ENCODE measurements at regions not wholly inside any gene's neighbourhood (a gene's known extent, or its start where the extent isn't known, plus 50 kb on each side); places are given as distances from the start of the nearest gene placed in this dataset.

- Histone ChIP-seq H3K4me1 (peaks cover 22% of the 10 kb centered on the region), H3K4me3 (no peak overlapping the region), H3K27ac (peak overlapping the region; percentile 63), H3K9me3 (no peaks in the 10 kb centered on the region), H3K36me3 (no peaks in the 10 kb centered on the region), H3K27me3 (no peaks in the 10 kb centered on the region)
- no peak for DNase-seq (ENCODE audit: low spot score in 2 of 2)
- TF ChIP-seq CTCF (IDR thresholded peaks at IDR 0.05) (no peak), POLR2A (IDR thresholded peaks at IDR 0.05) (no peak), EP300 (IDR thresholded peaks at IDR 0.05) (no peak), POLR2AphosphoS5 (IDR thresholded peaks at IDR 0.05) (no peak)
- WGBS, result 60% methylated on average over 7 of the region's 7 CpGs
Observed at GRCh38 chr7:91567081-91568012, 303.1 kb downstream of the FZD1 start.

DNA sequence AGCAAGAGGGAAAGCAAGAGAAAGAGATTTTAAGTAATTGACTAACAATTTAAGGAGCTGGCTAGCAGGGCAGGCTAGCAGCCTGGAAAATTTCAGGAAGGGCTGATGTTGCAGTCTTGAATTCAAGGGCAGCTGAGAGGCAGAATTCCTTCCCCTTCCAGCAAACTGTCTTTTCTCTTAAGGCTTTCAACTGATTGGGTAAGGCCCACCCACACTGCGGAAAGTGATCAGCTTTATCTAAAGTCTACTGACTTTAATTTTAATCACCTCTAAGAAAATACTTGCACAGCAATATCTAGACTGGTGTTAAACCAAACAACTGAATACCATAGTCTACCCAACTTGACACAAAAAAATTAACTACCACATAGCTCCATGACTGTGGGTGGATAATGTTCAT lies 303.9 kb downstream of the FZD1 start:
- TF ChIP-seq EP300 (IDR thresholded peaks at IDR 0.05) (no peak), POLR2A (IDR thresholded peaks at IDR 0.05) (no peak), CTCF (IDR thresholded peaks at IDR 0.05) (no peak), POLR2AphosphoS5 (IDR thresholded peaks at IDR 0.05) (no peak)
- peaks cover 22% of the 10 kb centered on the region for H3K4me1 ChIP-seq
- no peaks in the 10 kb centered on the region for H3K27me3 ChIP-seq
- no peaks in the 10 kb centered on the region for H3K9me3 ChIP-seq
- DNase-seq (ENCODE audit: low spot score in 2 of 2), result no peak
- no peak overlapping the region for H3K27ac ChIP-seq
- WGBS, result 92% methylated on average over 1 of the region's 1 CpG
- H3K4me3 ChIP-seq, result no peak overlapping the region
- no peaks in the 10 kb centered on the region for H3K36me3 ChIP-seq

DNA sequence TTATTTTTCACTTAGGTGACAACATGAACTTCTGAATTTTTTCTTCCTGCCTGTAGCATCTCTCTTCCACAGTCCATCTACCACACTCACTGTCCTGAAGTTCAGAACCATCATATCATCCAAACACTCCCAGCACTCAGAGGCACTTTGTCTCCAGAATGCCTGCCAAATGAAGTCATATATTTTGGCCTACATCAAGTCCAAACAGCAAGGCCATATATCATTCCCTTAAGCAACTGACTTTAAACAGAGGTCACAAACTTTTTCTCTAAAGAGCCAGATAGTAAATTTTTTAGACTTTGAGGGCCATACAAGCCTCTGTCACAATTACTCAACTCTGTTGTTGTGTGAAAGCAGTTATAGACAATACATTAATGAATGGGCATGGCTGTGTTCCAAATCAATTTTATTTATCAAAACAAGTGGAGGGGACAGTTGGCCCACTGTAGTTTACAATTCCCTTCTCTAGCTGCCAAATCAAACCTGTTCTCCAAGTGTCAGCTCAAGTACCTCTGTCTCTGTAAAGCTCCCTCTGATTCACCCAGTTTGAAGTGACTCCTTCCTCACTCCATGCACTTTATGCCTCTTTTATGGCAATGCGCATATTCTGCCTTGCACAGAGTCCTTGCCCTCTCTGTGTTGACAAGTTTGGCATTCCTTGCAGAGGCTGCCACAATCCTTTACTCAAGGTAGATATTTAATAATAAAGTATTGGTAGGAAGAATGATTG lies 305.7 kb downstream of the FZD1 start:
- H3K4me1 ChIP-seq, result peaks cover 22% of the 10 kb centered on the region
- DNase-seq (ENCODE audit: low spot score in 2 of 2), result no peak
- 79% methylated on average over 1 of the region's 1 CpG for WGBS

GRCh38 chr7:91570560-91570959 lies 306.3 kb downstream of the FZD1 start:
- H3K27me3 ChIP-seq, result no peaks in the 10 kb centered on the region
- TF ChIP-seq CTCF (IDR thresholded peaks at IDR 0.05) (no peak), POLR2AphosphoS5 (IDR thresholded peaks at IDR 0.05) (no peak), POLR2A (IDR thresholded peaks at IDR 0.05) (no peak), EP300 (IDR thresholded peaks at IDR 0.05) (no peak)
- H3K4me1 ChIP-seq, result peaks cover 18% of the 10 kb centered on the region
- H3K27ac ChIP-seq, result peak overlapping the region; percentile 52
- no peak for DNase-seq (ENCODE audit: low spot score in 2 of 2)
- no peaks in the 10 kb centered on the region for H3K36me3 ChIP-seq
- H3K4me3 ChIP-seq, result no peak overlapping the region
- no peaks in the 10 kb centered on the region for H3K9me3 ChIP-seq

More for the DNA sequence above, 305.7 kb downstream of the FZD1 start:
- Histone ChIP-seq H3K9me3 (no peaks in the 10 kb centered on the region), H3K36me3 (no peaks in the 10 kb centered on the region), H3K27me3 (no peaks in the 10 kb centered on the region), H3K4me3 (no peak overlapping the region), H3K27ac (peak overlapping the region; percentile 52)
- TF ChIP-seq CTCF (IDR thresholded peaks at IDR 0.05) (no peak), EP300 (IDR thresholded peaks at IDR 0.05) (no peak), POLR2A (IDR thresholded peaks at IDR 0.05) (no peak), POLR2AphosphoS5 (IDR thresholded peaks at IDR 0.05) (no peak)

- DNase-seq (ENCODE audit: low spot score in 2 of 2), result no peak
- no peaks in the 10 kb centered on the region for H3K27me3 ChIP-seq
- peaks cover 14% of the 10 kb centered on the region for H3K4me1 ChIP-seq
- H3K36me3 ChIP-seq, result no peaks in the 10 kb centered on the region
- no peak overlapping the region for H3K4me3 ChIP-seq
- 75% methylated on average over 1 of the region's 1 CpG for WGBS
- H3K27ac ChIP-seq, result no peak overlapping the region
- no peaks in the 10 kb centered on the region for H3K9me3 ChIP-seq
- TF ChIP-seq EP300 (IDR thresholded peaks at IDR 0.05) (no peak), POLR2A (IDR thresholded peaks at IDR 0.05) (no peak), CTCF (IDR thresholded peaks at IDR 0.05) (no peak), POLR2AphosphoS5 (IDR thresholded peaks at IDR 0.05) (no peak)
Observed at GRCh38 chr7:91571601-91572000, 307.4 kb downstream of the FZD1 start.

Data from suprapubic skin (tissue), 4 donors.